Vagina (tissue), 2 donors: ENCODE measurements at regions not wholly inside any gene's neighbourhood (a gene's known extent, or its start where the extent isn't known, plus 50 kb on each side); places are given as distances from the start of the nearest gene placed in this dataset.

Source experiments
- DNase-seq, 2 donors: peaks; one replicate each; pipeline ENCODE4 v3.0.0-alpha.2; 2017; ENCODE audit errors: extremely low spot score in 2 of 2
- H3K27ac ChIP-seq: fragments of 200-600 bp; sonication (generic); one replicate; pipeline ENCODE4 v1.5.1; 2019
- H3K27me3 ChIP-seq: fragments of 200-600 bp; sonication (generic); one replicate; pipeline ENCODE4 v1.5.1; 2019
- H3K36me3 ChIP-seq, 2 donors: fragments of 200-600 bp; sonication (generic); one replicate each; pipeline ENCODE4 v1.5.1; 2017 to 2019
- H3K4me1 ChIP-seq: fragments of 200-600 bp; sonication (generic); one replicate; pipeline ENCODE4 v1.5.1; 2019
- H3K4me3 ChIP-seq, 2 donors: fragments of 200-600 bp; sonication (generic); 1 replicate in 1 of 2; 2 replicates in 1 of 2; pipeline ENCODE4 v1.5.1; 2016 to 2019
- H3K9me3 ChIP-seq: fragments of 200-600 bp; sonication (generic); one replicate; pipeline ENCODE4 v1.5.1; 2019
- POLR2A ChIP-seq, 2 donors: fragments of 450-650 bp; IDR thresholded peaks; one replicate each; pipeline ENCODE4 v1.6.1; 2017; ENCODE audit warnings: antibody characterized with exemption in 2 of 2, mild to moderate bottlenecking in 2 of 2, moderate library complexity in 2 of 2
- POLR2AphosphoS5 ChIP-seq, 2 donors: sonication (generic); formaldehyde crosslinking; IDR thresholded peaks; one replicate each; pipeline ENCODE4 v1.9.0; 2017; ENCODE audit warnings: antibody characterized with exemption in 2 of 2, mild to moderate bottlenecking in 2 of 2, low read depth in 1 of 2; ENCODE audit not compliant: insufficient read depth in 1 of 2
- intact Hi-C: fragments of 100-400 bp; cut with DNase I; formaldehyde crosslinking; loops from one replicate; pipeline ENCODE4 v1.15.1; 2023
- TF ChIP-seq, protein P1 (sequence below), 3 experiments: fragments of 450-650 bp in 2 of 3; fragments of 200-600 bp in 1 of 3; sonication (generic) in 1 of 3; IDR thresholded peaks; one replicate each; pipeline ENCODE4 v1.5.1; 2017 to 2019; ENCODE audit warnings: antibody characterized with exemption in 3 of 3, mild to moderate bottlenecking in 2 of 3, moderate library complexity in 2 of 3

DNA sequence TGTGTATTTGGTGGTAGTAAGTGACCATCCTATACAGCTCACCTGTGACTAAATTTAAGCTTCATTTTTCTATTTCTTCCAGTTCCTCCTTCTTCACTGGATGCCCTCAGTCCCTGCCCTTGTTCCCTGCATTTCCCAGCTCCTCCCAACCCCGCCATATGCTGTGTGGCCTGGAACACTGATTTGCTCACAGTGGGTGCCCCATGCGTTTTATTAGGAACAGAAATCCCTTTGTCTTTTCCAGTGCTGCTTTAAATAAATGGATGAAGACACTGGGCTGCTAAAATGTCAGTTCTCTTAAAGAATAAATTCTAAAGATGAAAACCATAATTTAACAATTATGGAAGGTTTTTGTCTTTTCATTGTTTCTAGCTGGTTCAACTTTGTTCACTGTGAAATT is 477.3 kb downstream of the DCDC2C start:
- TF ChIP-seq POLR2AphosphoS5 (IDR thresholded peaks at IDR 0.05; ENCODE audit: insufficient read depth in 1 of 2, low read depth in 1 of 2) = no peak
- no peaks in the 10 kb centered on the region for H3K9me3 ChIP-seq
- H3K27me3 ChIP-seq = no peaks in the 10 kb centered on the region
- H3K4me3 ChIP-seq = no peak overlapping the region
- intact Hi-C loops = no loop called here
- no peaks in the 10 kb centered on the region for H3K4me1 ChIP-seq
- no peak for DNase-seq
- no peaks in the 10 kb centered on the region for H3K36me3 ChIP-seq
- H3K27ac ChIP-seq = no peak overlapping the region

DNA sequence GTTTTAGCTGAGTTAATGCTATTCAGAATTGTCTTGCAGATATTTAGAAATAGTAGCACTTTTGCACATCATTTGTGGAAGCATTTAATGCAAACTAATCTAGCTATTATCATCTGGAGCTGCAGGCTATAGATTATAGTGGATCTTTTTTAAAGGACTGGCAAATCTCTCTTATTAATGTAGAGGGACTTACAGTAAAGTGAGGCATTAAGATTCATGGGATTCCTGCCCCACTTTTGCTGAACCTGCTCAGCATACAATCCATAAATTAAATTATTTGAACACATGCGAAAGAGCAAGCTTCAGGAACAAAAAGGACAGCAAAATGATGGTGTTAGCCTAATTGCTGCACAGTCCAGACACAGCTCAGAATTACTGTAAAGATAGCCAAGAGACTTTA is 477.7 kb downstream of the DCDC2C start:
- no peaks in the 10 kb centered on the region for H3K27me3 ChIP-seq
- H3K27ac ChIP-seq = no peak overlapping the region
- no peak for TF ChIP-seq POLR2AphosphoS5 (IDR thresholded peaks at IDR 0.05; ENCODE audit: insufficient read depth in 1 of 2, low read depth in 1 of 2)
- TF ChIP-seq, protein P1, sequence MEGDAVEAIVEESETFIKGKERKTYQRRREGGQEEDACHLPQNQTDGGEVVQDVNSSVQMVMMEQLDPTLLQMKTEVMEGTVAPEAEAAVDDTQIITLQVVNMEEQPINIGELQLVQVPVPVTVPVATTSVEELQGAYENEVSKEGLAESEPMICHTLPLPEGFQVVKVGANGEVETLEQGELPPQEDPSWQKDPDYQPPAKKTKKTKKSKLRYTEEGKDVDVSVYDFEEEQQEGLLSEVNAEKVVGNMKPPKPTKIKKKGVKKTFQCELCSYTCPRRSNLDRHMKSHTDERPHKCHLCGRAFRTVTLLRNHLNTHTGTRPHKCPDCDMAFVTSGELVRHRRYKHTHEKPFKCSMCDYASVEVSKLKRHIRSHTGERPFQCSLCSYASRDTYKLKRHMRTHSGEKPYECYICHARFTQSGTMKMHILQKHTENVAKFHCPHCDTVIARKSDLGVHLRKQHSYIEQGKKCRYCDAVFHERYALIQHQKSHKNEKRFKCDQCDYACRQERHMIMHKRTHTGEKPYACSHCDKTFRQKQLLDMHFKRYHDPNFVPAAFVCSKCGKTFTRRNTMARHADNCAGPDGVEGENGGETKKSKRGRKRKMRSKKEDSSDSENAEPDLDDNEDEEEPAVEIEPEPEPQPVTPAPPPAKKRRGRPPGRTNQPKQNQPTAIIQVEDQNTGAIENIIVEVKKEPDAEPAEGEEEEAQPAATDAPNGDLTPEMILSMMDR (IDR thresholded peaks at IDR 0.05) = no peak
- TF ChIP-seq POLR2A (IDR thresholded peaks at IDR 0.05) = no peak
- H3K36me3 ChIP-seq = no peaks in the 10 kb centered on the region
- intact Hi-C loops = no loop called here
- no peak overlapping the region for H3K4me3 ChIP-seq
- H3K4me1 ChIP-seq = no peaks in the 10 kb centered on the region
- H3K9me3 ChIP-seq = no peaks in the 10 kb centered on the region
- no peak for DNase-seq

DNA sequence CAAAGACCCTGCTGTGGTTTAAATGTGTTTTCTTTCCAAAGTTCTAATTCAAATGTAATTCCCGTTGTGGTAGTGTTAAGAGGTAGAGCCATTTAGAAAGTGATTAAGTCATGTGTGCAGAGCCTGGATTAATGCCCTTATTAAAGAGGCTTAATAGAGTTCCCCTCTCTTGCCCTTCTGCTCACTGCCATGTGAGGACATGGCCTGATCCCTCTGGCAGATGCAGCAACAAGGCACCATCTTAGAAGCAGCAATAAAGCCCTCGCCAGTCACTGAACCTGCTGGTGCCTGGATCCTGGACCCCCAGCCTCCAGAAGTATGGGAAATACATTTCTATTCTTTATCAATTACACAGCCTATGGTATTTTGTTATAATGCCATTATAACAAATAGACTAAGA is 485.2 kb downstream of the DCDC2C start:
- H3K27ac ChIP-seq = no peak overlapping the region
- no peaks in the 10 kb centered on the region for H3K27me3 ChIP-seq
- no peak for DNase-seq
- H3K4me1 ChIP-seq = no peaks in the 10 kb centered on the region
- TF ChIP-seq POLR2AphosphoS5 (IDR thresholded peaks at IDR 0.05; ENCODE audit: insufficient read depth in 1 of 2, low read depth in 1 of 2) (no peak), POLR2A (IDR thresholded peaks at IDR 0.05) (no peak)
- TF ChIP-seq, protein P1 (IDR thresholded peaks at IDR 0.05) = no peak
- no peak overlapping the region for H3K4me3 ChIP-seq
- no peaks in the 10 kb centered on the region for H3K36me3 ChIP-seq
- intact Hi-C loops = no loop called here
- no peaks in the 10 kb centered on the region for H3K9me3 ChIP-seq

DNA sequence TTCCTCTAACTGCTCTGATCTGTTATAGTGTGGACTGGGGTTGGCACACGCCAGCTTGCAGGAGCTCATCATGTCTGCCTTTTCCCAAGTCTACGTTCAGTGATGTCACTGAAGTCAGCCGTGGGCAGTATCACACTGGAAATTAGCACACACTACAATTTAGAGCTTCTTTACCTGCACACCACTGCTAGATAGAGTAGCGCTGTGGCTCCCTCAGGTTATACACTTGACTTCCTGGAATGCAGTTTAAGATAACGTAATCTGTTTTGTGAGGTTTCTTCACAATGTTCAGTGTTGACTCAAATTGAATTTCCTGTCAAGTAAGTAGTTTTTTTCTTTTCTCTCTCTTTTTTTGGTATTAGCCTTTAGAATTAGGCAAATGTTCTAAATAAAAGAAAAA is 487.2 kb downstream of the DCDC2C start:
- H3K27ac ChIP-seq = no peak overlapping the region
- H3K4me1 ChIP-seq = no peaks in the 10 kb centered on the region
- no peaks in the 10 kb centered on the region for H3K9me3 ChIP-seq
- TF ChIP-seq POLR2AphosphoS5 (IDR thresholded peaks at IDR 0.05; ENCODE audit: insufficient read depth in 1 of 2, low read depth in 1 of 2) (no peak), POLR2A (IDR thresholded peaks at IDR 0.05) (no peak)
- TF ChIP-seq, protein P1 (IDR thresholded peaks at IDR 0.05) = no peak
- intact Hi-C loops = no loop called here
- no peak for DNase-seq
- no peak overlapping the region for H3K4me3 ChIP-seq
- H3K27me3 ChIP-seq = no peaks in the 10 kb centered on the region
- no peaks in the 10 kb centered on the region for H3K36me3 ChIP-seq

DNA sequence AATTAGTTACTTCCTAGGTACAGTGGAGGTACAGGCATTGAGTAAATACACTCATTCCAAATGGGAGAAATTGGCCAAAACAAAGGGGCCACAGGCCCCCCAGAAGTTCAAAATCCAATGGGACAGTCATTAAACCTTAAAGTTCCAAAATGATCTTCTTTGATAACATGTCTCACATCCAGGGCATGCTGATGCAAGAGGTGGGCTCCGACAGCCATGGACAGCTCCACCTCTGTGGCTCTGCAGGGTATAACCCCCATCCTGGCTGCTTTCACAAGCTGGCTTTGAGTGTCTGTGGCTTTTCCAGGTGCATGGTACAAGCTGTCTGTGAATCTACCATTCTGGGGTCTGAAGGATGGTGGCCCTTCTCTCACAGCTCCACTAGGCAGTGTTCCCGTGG is 488.7 kb downstream of the DCDC2C start:
- Histone ChIP-seq H3K27me3 (no peaks in the 10 kb centered on the region), H3K4me3 (no peak overlapping the region), H3K27ac (no peak overlapping the region), H3K9me3 (no peaks in the 10 kb centered on the region), H3K36me3 (no peaks in the 10 kb centered on the region), H3K4me1 (no peaks in the 10 kb centered on the region)
- no peak for DNase-seq
- intact Hi-C loops = no loop called here
- TF ChIP-seq, protein P1 (IDR thresholded peaks at IDR 0.05) = no peak
- TF ChIP-seq POLR2A (IDR thresholded peaks at IDR 0.05) = no peak
- TF ChIP-seq POLR2AphosphoS5 (IDR thresholded peaks at IDR 0.05; ENCODE audit: insufficient read depth in 1 of 2, low read depth in 1 of 2) = no peak
